ENCODE measurements at regions not wholly inside any gene's neighbourhood (a gene's known extent, or its start where the extent isn't known, plus 50 kb on each side); places are given as distances from the start of the nearest gene placed in this dataset.

DNA sequence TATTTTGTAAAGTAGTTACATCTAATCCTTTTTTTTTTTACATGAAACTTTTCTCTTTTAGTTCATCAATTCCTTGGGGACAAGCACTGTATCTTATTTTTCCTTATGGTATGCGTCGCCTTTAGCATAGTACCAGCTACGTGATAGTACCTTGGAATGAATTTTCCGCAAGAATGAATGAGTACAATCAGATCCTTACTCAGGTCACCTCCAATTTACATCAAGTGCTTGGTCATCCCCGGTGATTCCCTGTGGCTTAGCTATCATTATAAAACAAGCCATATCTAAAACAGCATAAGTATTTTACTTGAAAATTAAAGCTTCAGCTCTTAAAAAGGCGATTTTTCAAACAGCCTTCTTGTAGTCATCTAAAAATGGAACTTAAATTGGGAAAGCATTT, 680.4 kb upstream of the MAP3K7 start:
- intact Hi-C loops (cut with micrococcal nuclease) = no loop called here
- Histone ChIP-seq H3K27ac (ENCODE audit: low read depth in 1 of 2, low read length in 2 of 2) (no peak overlapping the region), H3K79me2 (ENCODE audit: insufficient read depth, low read length) (no peaks in the 10 kb centered on the region), H3K9me3 (replicated peaks in 1 of 2; ENCODE audit: control insufficient read depth in 1 of 2, insufficient read depth in 1 of 2, low read length in 2 of 2) (peaks cover 5 to 17% of the 10 kb centered on the region in 2 donors), H3K4me2 (replicated peaks; ENCODE audit: extremely low read depth, low read length, poor library complexity, severe bottlenecking) (no peak overlapping the region), H3K4me3 (replicated peaks in 1 of 3; ENCODE audit: low read depth in 2 of 3, low read length in 3 of 3) (no peak overlapping the region), H3K36me3 (replicated peaks in 1 of 2; ENCODE audit: control insufficient read depth in 1 of 2, insufficient read depth in 2 of 2, low read length in 2 of 2) (no peaks in the 10 kb centered on the region), H3K9ac (ENCODE audit: insufficient read depth, low read length, poor library complexity, severe bottlenecking) (no peak overlapping the region), H3K4me1 (ENCODE audit: control insufficient read depth in 1 of 2, insufficient read depth in 2 of 2, low read length in 2 of 2) (no peaks in the 10 kb centered on the region), H4K20me1 (ENCODE audit: insufficient read depth, low read length) (no peaks in the 10 kb centered on the region), H3K27me3 (ENCODE audit: control insufficient read depth in 2 of 2, insufficient read depth in 2 of 2, low read length in 2 of 2) (no peaks in the 10 kb centered on the region), H2AFZ (ENCODE audit: insufficient read depth, low read depth, low read length, poor library complexity, severe bottlenecking) (no peak overlapping the region)
- peaks cover 0 to 11% (median 5%) of the 10 kb centered on the region in 7 donors for H3K9me3 Mint-ChIP-seq
- no peak overlapping the region for H3K27ac Mint-ChIP-seq
- WGBS (ENCODE audit: insufficient coverage) = 79% methylated on average over 2 of the region's 6 CpGs
- DNase-seq = no peak
- H3K4me3 Mint-ChIP-seq = no peak overlapping the region
- peaks cover 0 to 2% (median 0%) of the 10 kb centered on the region in 3 donors for H3K27me3 Mint-ChIP-seq (ENCODE audit: low read depth in 3 of 3)
- TF ChIP-seq CTCF (IDR thresholded peaks at IDR 0.05) = no peak
- no peaks in the 10 kb centered on the region for H3K4me1 Mint-ChIP-seq
- H3K36me3 Mint-ChIP-seq = no peaks in the 10 kb centered on the region

GRCh38 chr6:91266156-91266555, 679.3 kb upstream of the MAP3K7 start:
- Mint-ChIP-seq H3K4me3 (no peak overlapping the region), H3K36me3 (no peaks in the 10 kb centered on the region)
- H3K9ac ChIP-seq (ENCODE audit: insufficient read depth, low read length, poor library complexity, severe bottlenecking) = no peak overlapping the region

More at GRCh38 chr6:91266156-91266555, 679.3 kb upstream of the MAP3K7 start:
- Histone ChIP-seq H3K27me3 (ENCODE audit: control insufficient read depth in 2 of 2, insufficient read depth in 2 of 2, low read length in 2 of 2) (no peaks in the 10 kb centered on the region), H3K4me1 (ENCODE audit: control insufficient read depth in 1 of 2, insufficient read depth in 2 of 2, low read length in 2 of 2) (no peaks in the 10 kb centered on the region), H4K20me1 (ENCODE audit: insufficient read depth, low read length) (no peaks in the 10 kb centered on the region), H2AFZ (ENCODE audit: insufficient read depth, low read depth, low read length, poor library complexity, severe bottlenecking) (no peak overlapping the region), H3K79me2 (ENCODE audit: insufficient read depth, low read length) (no peaks in the 10 kb centered on the region), H3K27ac (ENCODE audit: low read depth in 1 of 2, low read length in 2 of 2) (no peak overlapping the region), H3K4me3 (replicated peaks in 1 of 3; ENCODE audit: low read depth in 2 of 3, low read length in 3 of 3) (no peak overlapping the region), H3K9me3 (replicated peaks in 1 of 2; ENCODE audit: control insufficient read depth in 1 of 2, insufficient read depth in 1 of 2, low read length in 2 of 2) (peaks cover 0 to 9% of the 10 kb centered on the region in 2 donors), H3K4me2 (replicated peaks; ENCODE audit: extremely low read depth, low read length, poor library complexity, severe bottlenecking) (no peak overlapping the region), H3K36me3 (replicated peaks in 1 of 2; ENCODE audit: control insufficient read depth in 1 of 2, insufficient read depth in 2 of 2, low read length in 2 of 2) (no peaks in the 10 kb centered on the region)
- DNase-seq = no peak
- peaks cover 0 to 10% (median 4%) of the 10 kb centered on the region in 7 donors for H3K9me3 Mint-ChIP-seq
- TF ChIP-seq CTCF (IDR thresholded peaks at IDR 0.05) = no peak
- no peak overlapping the region for H3K27ac Mint-ChIP-seq
- intact Hi-C loops (cut with micrococcal nuclease) = no loop called here
- no peaks in the 10 kb centered on the region for H3K4me1 Mint-ChIP-seq
- peaks cover 0 to 2% (median 0%) of the 10 kb centered on the region in 3 donors for H3K27me3 Mint-ChIP-seq (ENCODE audit: low read depth in 3 of 3)
